ENCODE measurements at regions not wholly inside any gene's neighbourhood (a gene's known extent, or its start where the extent isn't known, plus 50 kb on each side); places are given as distances from the start of the nearest gene placed in this dataset.

- no peak overlapping the region for H3K4me2 ChIP-seq
- no peak for TF ChIP-seq EZH2 (IDR thresholded peaks at IDR 0.05)
- no peak for TF ChIP-seq CTCF (IDR thresholded peaks at IDR 0.05)
- TF ChIP-seq EZH2phosphoT487 (IDR thresholded peaks at IDR 0.05): no peak
- H3K9ac ChIP-seq: no peak overlapping the region
- no peaks in the 10 kb centered on the region for H3K36me3 ChIP-seq
- no peaks in the 10 kb centered on the region for H3K4me1 ChIP-seq
- DNase-seq (ENCODE audit: low spot score): no peak
- no peaks in the 10 kb centered on the region for H3K36me3 Mint-ChIP-seq
- no peak overlapping the region for H3K27ac Mint-ChIP-seq
- H3K4me1 Mint-ChIP-seq: no peaks in the 10 kb centered on the region
- H2AFZ ChIP-seq (replicated peaks): no peak overlapping the region
- H3K9me3 ChIP-seq (ENCODE audit: low read depth): no peaks in the 10 kb centered on the region
- peaks cover 6% of the 10 kb centered on the region for H3K27me3 Mint-ChIP-seq (ENCODE audit: insufficient read depth, low read depth)
- H4K20me1 ChIP-seq (ENCODE audit: low read depth): no peaks in the 10 kb centered on the region
- H3K4me3 Mint-ChIP-seq: no peak overlapping the region
- H3F3A ChIP-seq (ENCODE audit: low read depth): no peaks in the 10 kb centered on the region
- H3K27ac ChIP-seq: no peak overlapping the region
- H3K9me3 Mint-ChIP-seq: no peaks in the 10 kb centered on the region
- no peaks in the 10 kb centered on the region for H3K79me2 ChIP-seq (ENCODE audit: low read depth)
- H3K27me3 ChIP-seq: no peaks in the 10 kb centered on the region
- no peak overlapping the region for H3K4me3 ChIP-seq
Measured at GRCh38 chr1:213676736-213677135, 311.0 kb upstream of the PROX1 start.

GRCh38 chr1:213678348-213678747 lies 309.4 kb upstream of the PROX1 start:
- H3K27ac Mint-ChIP-seq: no peak overlapping the region
- H3K4me1 Mint-ChIP-seq: no peaks in the 10 kb centered on the region
- peaks cover 9% of the 10 kb centered on the region for H3K27me3 Mint-ChIP-seq (ENCODE audit: insufficient read depth, low read depth)
- H3K36me3 Mint-ChIP-seq: no peaks in the 10 kb centered on the region
- no peak overlapping the region for H2AFZ ChIP-seq (replicated peaks)
- H3K4me3 Mint-ChIP-seq: no peak overlapping the region
- H3F3A ChIP-seq (ENCODE audit: low read depth): no peaks in the 10 kb centered on the region
- H3K9me3 Mint-ChIP-seq: no peaks in the 10 kb centered on the region
- no peak overlapping the region for H3K4me3 ChIP-seq
- H3K27me3 ChIP-seq: no peaks in the 10 kb centered on the region
- no peak for DNase-seq (ENCODE audit: low spot score)
- no peaks in the 10 kb centered on the region for H3K79me2 ChIP-seq (ENCODE audit: low read depth)
- no peak overlapping the region for H3K4me2 ChIP-seq
- no peak overlapping the region for H3K27ac ChIP-seq
- TF ChIP-seq CTCF (IDR thresholded peaks at IDR 0.05) (no peak), EZH2phosphoT487 (IDR thresholded peaks at IDR 0.05) (no peak), EZH2 (IDR thresholded peaks at IDR 0.05) (no peak)
- H3K4me1 ChIP-seq: peaks cover 2% of the 10 kb centered on the region
- no peaks in the 10 kb centered on the region for H3K9me3 ChIP-seq (ENCODE audit: low read depth)
- no peak overlapping the region for H3K9ac ChIP-seq
- no peaks in the 10 kb centered on the region for H3K36me3 ChIP-seq
- H4K20me1 ChIP-seq (ENCODE audit: low read depth): no peaks in the 10 kb centered on the region

GRCh38 chr1:213678753-213679152 lies 309.0 kb upstream of the PROX1 start:
- H3K4me3 Mint-ChIP-seq: no peak overlapping the region
- H3K9me3 Mint-ChIP-seq: no peaks in the 10 kb centered on the region
- TF ChIP-seq EZH2phosphoT487 (IDR thresholded peaks at IDR 0.05): no peak
- TF ChIP-seq CTCF (IDR thresholded peaks at IDR 0.05): no peak
- TF ChIP-seq EZH2 (IDR thresholded peaks at IDR 0.05): no peak
- no peaks in the 10 kb centered on the region for H3K27me3 ChIP-seq
- H3F3A ChIP-seq (ENCODE audit: low read depth): no peaks in the 10 kb centered on the region
- DNase-seq (ENCODE audit: low spot score): no peak
- no peak overlapping the region for H3K27ac Mint-ChIP-seq
- peaks cover 9% of the 10 kb centered on the region for H3K27me3 Mint-ChIP-seq (ENCODE audit: insufficient read depth, low read depth)
- H3K79me2 ChIP-seq (ENCODE audit: low read depth): no peaks in the 10 kb centered on the region
- H4K20me1 ChIP-seq (ENCODE audit: low read depth): no peaks in the 10 kb centered on the region
- H3K27ac ChIP-seq: no peak overlapping the region
- no peaks in the 10 kb centered on the region for H3K9me3 ChIP-seq (ENCODE audit: low read depth)
- no peak overlapping the region for H2AFZ ChIP-seq (replicated peaks)
- H3K4me2 ChIP-seq: no peak overlapping the region
- H3K4me1 ChIP-seq: peaks cover 5% of the 10 kb centered on the region
- no peaks in the 10 kb centered on the region for H3K36me3 Mint-ChIP-seq
- no peak overlapping the region for H3K4me3 ChIP-seq
- no peaks in the 10 kb centered on the region for H3K4me1 Mint-ChIP-seq
- H3K36me3 ChIP-seq: no peaks in the 10 kb centered on the region
- no peak overlapping the region for H3K9ac ChIP-seq

GRCh38 chr1:213679153-213679552 lies 308.6 kb upstream of the PROX1 start:
- no peak overlapping the region for H3K9ac ChIP-seq
- H3K27me3 Mint-ChIP-seq (ENCODE audit: insufficient read depth, low read depth): peaks cover 9% of the 10 kb centered on the region
- no peaks in the 10 kb centered on the region for H3K4me1 Mint-ChIP-seq

More at GRCh38 chr1:213679153-213679552, 308.6 kb upstream of the PROX1 start:
- Histone ChIP-seq H4K20me1 (ENCODE audit: low read depth) (no peaks in the 10 kb centered on the region), H3K36me3 (no peaks in the 10 kb centered on the region), H3K27ac (no peak overlapping the region), H2AFZ (replicated peaks) (no peak overlapping the region), H3K4me1 (peaks cover 5% of the 10 kb centered on the region), H3K4me3 (no peak overlapping the region), H3K27me3 (no peaks in the 10 kb centered on the region), H3K4me2 (no peak overlapping the region), H3K79me2 (ENCODE audit: low read depth) (no peaks in the 10 kb centered on the region), H3K9me3 (ENCODE audit: low read depth) (no peaks in the 10 kb centered on the region), H3F3A (ENCODE audit: low read depth) (no peaks in the 10 kb centered on the region)
- no peak for TF ChIP-seq EZH2 (IDR thresholded peaks at IDR 0.05)
- no peak for TF ChIP-seq CTCF (IDR thresholded peaks at IDR 0.05)
- no peak for TF ChIP-seq EZH2phosphoT487 (IDR thresholded peaks at IDR 0.05)
- DNase-seq (ENCODE audit: low spot score): no peak
- H3K27ac Mint-ChIP-seq: no peak overlapping the region
- H3K9me3 Mint-ChIP-seq: no peaks in the 10 kb centered on the region
- no peaks in the 10 kb centered on the region for H3K36me3 Mint-ChIP-seq
- H3K4me3 Mint-ChIP-seq: no peak overlapping the region

Data from neural progenitor cell (in vitro differentiated cells).